ENCODE measurements at regions not wholly inside any gene's neighbourhood (a gene's known extent, or its start where the extent isn't known, plus 50 kb on each side); places are given as distances from the start of the nearest gene placed in this dataset.

DNA sequence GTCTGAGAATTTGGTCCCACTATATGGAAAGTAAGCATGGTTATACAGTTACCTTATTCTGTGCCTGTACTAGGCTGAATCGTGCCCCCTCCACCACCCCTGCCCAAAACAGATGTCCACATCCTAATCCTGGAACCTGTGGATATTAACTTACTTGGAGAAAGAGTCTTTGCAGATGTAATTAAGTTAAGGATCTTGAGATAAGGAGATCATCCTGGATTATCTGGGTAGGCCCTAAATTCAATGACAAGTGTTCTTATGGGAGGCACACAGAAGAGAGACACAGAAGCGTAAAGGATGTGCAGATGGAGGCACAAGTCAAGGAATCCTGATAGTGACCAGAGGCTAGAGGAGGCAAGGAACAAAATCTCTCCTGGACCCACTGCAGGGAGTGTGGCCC lies 116.7 kb upstream of the MAN1A1 start:
- no peak for DNase-seq

DNA sequence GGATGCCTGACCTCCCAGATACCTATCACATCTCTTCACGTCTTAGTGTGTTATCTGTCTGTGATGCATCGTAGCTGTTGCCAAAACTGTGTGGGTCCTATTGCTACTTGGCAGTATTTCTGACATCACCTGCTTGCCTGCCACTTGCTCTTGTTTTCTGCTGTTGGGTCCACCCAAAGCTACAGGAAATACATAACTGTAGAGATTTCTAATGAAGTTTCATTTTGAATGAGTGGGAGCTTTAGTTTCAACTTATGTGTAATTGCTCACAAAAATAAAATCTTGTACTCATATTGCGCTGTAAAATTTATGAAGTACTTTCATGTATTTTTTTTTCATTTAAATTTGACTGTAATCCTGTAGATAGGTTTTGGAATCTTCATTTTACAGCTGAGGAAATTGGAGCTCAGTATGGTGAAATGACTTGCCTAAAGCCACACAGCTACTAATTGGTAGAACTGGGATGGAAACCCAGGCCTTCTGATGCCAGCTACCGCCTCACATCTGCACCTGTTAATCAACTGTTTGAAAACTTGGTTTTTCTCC lies 113.6 kb upstream of the MAN1A1 start:
- no peak for DNase-seq

DNA sequence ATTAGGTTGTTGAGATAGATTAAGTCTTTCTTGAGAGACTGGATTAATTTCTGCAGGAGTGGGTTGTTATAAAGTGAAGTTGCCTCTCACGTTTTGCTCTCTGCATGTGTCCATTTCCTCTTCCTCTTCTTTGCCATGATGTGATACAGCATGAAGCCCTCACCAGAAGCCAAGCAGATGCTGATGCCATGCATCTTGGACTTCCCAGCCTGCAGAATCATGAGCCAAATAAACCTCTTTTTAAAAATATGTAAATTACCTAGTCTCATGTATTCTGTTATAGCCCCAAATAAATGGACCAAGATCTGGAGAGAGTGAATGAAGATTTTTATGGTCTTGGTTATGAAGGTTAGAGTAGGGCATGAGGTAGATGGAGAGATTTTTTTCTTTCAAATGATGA lies 111.6 kb upstream of the MAN1A1 start:
- no peak for DNase-seq

DNA sequence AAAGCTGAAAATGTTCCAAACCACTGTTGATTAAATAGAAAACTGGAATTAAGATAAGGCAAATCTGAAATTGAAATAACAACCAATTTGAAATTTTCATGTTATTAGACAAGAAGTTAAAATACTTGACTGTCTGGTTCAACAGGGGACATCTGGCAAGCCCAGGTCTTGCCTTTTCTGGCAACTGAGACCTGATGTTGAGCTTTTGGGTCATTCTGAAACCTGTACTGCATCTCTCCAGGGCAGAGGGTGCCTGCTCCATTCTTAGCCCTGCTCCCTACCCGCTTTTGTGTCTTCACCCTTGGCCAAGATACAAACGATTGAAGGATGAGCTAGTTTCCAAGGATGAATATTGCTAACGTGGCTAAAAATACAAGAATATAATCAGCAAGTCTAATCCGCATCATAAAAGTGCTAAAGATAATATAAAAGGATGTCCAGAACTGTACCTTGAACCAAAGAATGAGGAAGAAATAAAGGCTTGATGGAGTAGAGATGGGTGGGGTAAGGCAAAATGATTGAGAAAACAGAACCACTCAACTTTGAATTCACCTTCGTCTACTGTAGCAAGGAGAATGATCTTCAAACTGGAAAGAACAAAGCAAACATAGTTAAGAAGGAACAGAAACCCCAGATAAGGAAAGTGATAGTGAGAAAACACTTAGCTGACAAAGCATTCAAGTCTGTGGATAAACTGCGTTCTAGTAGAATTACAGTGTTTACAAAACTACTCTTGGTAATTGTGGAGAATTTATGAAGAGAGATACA lies 109.8 kb upstream of the MAN1A1 start:
- no peak for DNase-seq

DNA sequence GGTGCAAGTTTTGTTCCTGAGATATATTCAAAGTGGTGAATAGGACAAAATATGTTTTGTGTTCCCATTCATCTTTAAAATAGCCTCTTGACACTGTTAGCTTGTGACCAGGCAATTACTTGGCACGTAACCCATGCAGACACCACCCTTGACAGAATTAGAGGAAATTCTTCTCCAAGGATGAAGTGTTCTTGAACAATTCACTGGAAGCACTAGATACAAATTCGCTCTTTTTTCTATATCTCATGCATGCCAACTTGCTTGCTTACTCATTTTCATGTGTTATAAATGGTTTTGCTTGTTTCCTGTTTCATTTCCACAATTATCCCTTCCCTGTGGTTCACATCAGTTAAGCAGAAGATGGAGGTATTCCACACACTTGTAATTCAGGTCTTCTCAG lies 105.2 kb upstream of the MAN1A1 start:
- no peak for DNase-seq

DNA sequence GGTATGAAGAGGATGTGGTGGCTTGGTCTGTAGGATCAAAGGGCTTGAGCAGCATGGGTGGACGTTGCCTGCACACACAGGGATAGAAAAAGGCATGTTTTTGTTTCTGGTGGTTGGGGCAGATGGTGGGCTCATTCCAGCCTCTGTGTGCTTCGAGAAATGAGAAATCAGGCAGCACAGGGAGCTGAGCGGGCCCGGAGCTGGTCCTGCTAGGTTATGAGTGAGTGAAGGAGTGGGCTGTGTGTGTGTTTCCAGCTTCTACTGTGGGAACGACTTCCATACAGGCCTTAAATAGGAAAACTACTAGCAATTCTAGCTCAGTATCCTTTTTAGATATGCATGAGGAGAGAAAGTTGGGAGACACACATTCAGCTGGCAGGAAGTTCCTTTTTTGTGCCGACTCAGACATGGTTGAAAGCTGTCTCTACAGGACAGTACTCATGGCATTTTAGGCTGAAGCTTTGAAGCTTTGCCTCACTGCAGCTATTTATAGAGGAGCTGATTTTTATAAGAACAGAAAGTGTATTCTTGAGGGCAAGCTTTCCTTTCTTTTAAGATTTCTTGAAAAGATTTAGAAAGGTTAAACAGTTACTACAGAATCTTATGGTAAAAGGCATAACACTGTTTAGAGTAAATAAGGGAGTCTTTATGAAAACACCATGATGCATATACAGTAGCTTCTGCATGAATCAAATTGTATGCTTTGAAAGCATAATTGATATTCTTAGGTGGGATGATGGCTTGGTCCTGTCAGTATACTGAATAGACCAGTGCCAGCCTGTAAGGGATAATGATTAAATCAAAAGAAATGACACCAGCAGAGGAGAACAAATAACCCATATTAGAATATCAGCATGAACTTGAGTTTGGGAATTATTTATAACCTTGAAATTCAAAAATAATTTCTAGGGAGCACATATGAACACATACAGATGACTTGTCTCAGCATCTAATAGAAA lies 104.0 kb upstream of the MAN1A1 start:
- no peak for DNase-seq

DNA sequence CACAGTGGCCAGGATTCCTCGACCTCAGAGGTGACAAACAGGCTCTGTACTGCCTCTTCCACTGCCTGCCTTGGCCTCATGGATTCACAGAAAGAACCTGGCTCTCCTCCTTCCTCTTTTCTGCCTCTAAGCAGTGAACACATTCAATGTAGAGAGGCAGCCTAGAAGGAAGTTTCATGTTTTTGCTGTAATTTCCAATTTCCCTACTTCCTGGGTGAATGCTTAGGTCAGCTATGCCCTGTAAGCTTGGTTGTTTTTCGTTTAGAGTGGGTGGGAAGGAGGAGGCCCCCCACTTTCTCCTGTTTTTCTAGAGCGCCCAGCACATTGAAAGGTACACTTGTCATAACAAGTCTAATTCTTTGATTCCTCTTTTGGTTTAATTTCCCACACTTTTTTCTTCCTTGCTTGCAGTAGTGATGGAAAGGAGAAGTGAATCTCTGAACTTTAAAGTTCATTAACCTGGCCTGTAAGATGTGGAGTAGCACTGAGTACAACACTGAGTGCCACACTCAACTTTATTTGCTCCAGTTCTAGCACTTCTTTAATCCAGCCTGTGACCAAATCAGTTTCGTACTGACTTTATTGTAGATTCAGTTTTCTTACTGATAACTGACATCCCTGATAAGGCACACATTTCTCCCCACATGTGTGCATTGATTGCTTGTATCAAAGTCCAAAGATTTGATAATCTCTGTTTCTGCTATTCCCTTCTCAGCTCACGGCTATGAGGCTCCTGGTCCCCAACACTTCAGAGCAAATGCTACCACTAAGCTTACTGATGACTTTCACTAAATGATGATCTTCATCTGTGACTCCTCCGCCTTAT lies 100.0 kb upstream of the MAN1A1 start:
- DNase-seq = no peak

DNA sequence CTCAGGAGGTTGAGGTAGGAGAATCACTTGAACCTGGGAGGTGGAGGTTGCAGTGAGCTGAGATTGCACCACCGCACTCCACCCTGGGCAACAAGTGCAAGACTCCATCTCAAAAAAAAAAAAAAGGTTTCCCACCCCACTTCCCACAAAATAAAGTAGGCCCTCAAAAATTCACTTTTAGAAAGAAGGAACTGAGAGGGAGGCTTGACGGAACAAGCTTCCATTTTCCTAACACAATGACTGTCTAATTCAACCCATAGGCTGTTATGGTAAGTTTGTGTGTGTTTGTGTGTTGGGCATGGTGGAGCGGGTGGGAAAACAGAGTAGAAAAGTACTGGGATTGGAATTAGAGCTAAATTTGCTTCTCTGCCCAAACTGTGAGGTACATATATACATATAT lies 98.4 kb upstream of the MAN1A1 start:
- no peak for DNase-seq

DNA sequence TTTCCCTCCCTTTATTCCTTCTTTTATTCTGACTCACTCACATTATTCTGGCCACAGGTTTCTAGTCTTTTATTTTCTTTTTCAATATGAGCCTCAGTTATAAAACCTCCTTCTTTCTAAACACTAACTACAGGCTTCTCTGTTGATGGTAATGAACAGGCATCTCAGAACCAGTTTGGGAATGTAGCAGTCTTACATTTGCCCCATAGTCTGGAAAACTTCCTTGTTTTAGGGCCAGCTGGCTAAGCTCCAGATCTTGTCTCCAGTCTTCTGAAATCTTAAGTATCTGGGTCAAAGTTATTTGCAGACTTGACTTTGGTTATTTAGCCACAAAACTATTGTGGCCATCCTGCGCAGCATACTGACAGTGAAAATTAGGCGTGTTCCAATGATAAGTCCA lies 97.0 kb upstream of the MAN1A1 start:
- DNase-seq = no peak

DNA sequence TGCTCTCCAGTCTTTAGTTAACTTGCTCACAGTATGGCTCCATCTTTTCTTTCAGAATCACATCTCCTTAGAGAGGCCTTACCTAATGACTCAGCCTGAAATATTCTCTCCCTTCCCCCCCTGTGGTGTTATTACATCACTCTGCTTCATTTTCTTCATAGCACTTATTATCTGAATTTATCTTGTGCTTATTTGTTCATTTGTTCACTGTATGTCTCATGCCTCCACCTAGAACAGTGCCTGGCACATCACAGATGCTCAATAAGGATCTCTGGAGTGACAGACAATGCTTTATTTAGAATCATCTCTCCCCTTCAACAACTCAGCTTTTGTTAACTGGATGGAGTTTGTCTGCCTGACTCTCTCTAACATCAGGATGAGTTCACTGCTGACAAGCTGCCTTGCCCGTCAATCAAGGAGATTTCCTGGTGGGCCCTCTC lies 96.6 kb upstream of the MAN1A1 start:
- no peak for DNase-seq

DNA sequence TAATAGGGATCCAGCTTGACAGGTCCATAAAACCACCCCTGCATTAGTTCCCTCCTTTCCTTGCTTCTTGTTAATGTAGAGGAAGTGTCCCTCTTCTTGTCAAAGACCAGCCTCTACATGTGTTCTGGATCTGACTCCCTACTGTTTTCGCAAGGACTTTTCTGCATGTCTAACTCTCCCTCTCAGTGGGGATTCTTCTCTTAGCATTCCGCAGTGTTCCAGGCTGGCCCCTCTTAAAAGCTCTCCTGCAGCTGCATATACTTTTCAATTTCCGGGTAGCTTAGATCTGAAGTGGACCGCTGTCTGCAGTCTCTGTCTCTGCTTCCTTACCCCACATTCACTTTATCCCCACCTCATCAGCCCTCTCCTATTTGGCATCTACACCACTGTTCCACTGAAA lies 96.1 kb upstream of the MAN1A1 start:
- no peak for DNase-seq

DNA sequence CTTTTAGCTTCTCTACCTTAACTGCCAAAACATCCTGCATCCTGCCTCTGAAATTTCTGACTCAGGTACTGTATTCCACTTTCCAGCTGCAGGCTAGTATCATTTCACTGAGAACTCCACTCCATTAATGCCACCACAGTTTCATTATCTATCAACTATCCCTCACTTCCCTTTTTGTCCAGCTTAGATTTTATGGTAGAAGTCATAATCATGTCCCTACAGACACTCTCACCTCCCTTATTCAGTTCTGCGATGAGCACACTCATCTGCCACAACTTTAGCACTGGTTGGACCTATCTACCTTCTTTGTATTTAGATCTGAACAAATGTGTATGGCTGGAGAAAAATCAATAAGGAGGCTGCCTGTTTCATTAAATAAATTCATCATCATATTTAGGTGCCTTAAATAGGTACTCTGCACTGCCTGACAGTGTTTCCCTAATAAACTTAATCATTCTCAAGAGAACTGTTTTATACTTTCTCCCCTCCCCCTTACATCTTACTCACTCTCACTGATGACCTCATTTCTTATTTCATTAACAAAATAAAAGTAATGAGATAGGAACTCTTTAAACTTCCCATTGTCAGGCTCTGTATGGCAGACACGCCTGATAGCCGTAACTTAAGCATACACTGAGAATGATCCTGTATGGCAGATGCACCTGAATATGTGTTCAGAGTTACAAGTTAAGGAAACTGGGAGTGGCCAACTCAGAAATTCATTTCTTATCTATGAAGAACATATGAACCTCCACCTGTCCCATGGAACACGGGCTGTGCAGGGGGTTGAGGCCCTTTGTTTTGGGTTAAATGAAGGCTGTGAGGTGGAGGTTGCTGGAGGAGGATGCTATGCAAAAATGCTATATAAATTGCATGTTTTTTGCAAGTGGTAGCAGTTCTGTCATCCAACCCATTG lies 95.3 kb upstream of the MAN1A1 start:
- no peak for DNase-seq

DNA sequence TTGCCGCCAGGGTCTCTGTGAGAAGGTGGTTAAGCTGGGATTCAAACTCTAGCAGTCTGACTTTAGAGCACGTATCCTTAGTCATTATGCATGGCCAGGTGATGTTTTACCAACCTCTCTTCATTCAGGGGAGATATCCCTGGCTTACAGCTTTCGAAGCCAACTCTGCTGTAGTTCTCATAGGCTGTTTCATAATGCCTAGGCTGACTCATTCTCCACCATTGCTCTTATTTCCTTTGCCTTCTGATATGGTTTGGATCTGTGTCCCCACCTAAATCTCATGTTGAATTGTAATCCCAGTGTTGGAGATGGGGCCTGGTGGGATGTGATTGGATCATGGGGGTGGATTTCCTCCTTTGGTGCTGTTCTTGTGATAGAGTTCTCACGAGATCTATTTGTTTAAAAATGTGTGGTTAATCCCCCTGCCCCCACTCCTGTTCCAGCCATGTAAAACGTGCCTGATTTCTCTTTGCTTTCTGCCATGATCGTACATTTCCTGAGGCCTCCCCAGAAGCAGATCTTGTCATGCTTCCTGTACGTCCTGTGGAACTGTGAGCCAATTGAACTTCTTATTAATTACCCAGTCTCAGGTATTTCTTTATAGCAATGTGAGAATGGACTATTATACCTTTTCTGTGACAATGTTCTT lies 94.6 kb upstream of the MAN1A1 start:
- no peak for DNase-seq

DNA sequence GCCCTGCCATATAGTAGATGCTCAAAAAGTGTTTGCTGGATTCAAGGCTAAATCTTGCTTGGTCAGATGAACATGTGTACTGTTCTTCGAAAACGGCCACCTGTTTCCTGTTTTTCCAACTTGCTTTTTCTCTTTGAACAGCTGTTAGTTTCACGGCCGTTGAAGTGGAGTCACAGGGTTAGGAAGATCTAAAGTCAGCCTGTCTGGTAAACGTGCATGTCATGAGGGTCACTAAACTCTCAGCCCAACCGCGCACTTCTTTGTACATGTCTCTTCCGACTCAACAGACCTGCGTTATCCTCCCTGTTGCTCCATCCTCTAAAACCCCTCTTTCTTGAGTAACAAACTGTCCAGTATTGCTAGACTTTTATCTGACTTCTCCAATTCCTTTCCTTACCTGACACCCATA lies 93.2 kb upstream of the MAN1A1 start:
- DNase-seq = peak; percentile 50

DNA sequence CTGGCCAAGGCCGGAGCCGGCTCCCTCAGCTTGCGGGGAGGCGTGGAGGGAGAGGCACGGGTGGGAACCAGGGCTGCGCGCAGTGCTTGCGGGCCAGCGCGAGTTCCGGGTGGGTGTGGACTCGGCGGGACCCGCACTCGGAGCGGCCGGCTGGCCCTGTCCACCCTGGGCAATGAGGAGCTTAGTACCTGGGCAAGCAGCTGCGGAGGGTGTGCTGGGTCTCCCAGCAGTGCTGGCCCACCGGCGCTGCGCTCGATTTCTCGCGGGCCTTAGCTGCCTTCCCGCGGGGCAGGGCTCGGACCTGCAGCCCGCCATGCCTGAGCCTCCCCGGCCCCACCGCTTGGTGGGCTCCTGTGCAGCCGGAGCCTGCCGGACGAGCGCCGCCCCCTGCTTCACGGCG lies 91.4 kb upstream of the MAN1A1 start:
- no peak for DNase-seq

DNA sequence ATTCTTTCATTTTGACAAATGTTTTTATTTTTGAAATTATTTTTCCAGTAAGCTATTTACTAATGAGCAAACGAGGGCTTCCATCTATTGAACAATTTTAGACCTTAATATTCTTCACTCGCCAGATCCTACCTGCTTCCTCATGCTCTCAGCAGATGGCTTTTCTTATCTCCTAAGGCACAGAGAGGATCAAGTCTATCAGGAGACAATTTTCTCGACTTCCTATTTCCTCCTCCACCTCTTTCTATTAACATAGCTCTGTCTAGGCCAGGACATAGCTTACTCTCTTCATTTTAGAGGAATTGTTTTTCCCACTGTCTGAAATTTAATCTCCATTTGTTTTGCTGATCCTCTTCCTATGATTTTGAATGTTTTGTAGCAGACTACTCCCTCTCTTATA lies 87.0 kb upstream of the MAN1A1 start:
- no peak for DNase-seq

DNA sequence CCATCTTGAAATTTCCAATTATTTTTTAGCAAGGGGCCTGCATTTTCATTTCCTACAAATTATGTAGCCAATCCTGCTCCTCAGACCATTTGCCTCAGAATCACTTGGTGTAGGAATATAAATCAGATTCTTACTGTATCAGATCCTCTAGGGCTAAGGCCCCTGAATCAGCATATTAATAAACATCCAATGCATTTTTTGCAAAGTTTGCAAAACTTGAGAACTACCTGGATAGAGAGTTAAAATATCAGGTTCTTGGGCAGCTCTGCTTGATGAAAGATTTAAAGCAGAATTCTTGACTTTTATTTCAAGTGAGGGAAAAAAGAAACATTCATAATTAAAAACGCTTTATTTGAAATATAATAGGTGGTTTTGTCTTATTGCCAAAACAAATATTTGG lies 82.2 kb upstream of the MAN1A1 start:
- DNase-seq = no peak

DNA sequence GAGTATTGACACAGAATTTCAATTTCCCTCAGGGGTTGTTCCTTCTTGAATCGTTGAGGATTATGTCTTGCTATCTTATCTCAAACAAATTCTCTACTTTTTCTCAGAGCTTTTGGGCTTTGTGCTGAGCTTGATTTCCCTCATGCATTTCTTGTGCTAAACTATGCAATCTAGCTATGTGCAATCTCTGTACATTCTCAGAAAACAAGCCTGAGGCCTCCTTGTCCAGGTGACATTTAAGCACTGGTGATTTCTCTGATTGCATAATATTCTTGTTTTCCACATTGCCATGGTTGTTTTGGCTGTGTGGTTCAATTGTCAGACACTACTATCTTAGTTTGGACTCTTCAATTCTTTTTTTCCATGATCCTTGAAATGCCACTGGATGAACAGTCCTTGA lies 81.2 kb upstream of the MAN1A1 start:
- DNase-seq = no peak

DNA sequence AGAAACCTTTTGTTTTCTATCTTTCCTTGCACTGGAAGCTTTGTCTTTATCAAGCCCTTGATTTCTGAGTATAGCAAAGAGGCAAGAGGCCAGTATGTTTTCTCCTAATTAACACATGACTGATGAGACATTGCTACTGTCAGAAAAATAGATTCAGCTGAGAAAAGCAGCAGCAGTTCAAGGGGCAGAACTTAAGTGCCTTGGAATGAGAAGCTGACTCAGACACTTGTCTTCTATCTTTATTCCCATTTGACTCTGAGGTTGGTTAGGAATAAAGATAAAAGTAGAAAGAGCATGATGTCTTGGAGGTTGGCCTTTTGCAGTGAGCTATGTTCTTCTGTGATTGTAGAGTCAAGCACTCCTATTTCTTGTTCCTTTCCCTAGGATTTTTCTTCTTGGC lies 79.1 kb upstream of the MAN1A1 start:
- DNase-seq = no peak

DNA sequence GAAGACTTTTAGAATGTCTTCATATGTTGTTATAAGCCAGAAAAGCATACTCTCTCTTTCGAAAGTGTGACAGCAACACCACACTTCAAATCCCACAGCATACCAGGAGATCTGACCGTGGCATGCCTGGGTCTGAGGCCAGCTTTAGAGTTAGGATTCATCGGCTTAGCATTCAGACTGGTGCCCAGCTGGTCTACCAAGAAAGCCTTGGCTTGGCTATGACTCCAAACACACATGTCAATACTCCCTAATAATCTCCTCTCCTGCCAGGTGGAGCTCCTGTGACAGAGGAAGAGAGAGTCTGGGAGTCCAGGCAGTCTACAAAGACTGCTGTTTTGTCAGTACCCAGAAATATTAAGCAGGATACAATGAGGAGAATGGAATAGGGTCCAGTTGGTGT lies 77.1 kb upstream of the MAN1A1 start:
- no peak for DNase-seq

DNA sequence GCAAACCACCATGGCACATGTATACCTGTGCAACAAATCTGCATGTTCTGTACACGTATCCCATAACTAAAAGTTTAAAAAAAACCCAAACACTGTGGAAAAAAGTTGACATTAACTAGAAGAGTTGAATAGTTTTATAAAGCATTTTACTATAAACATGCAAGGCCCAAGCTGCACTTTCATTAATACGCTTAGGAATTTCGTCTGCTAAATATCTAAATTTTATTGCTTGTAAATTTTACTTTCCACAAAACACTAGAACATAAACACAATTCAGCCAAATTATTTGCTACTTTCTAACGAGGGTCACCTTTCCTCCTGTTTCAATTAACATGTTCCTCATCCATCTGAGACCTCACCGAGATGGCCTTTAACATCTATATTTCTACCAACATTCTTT lies 74.4 kb upstream of the MAN1A1 start:
- DNase-seq = no peak

Measured in SHP77 treated with DMSO at 0.1 percent for 48 hours (cell line).